ENCODE measurements at regions not wholly inside any gene's neighbourhood (a gene's known extent, or its start where the extent isn't known, plus 50 kb on each side); places are given as distances from the start of the nearest gene placed in this dataset.
A peak's percentile ranks its signal among the peaks of the same experiment; 100 is the strongest.

GRCh38 chr1:217140041-217140901 is 417.0 kb upstream of the ESRRG start:
- H3K27me3 ChIP-seq (ENCODE audit: control insufficient read depth, insufficient read depth, low read length), result peaks cover 51% of the 10 kb centered on the region

GRCh38 chr1:217139513-217139912 is 416.3 kb upstream of the ESRRG start:
- Histone ChIP-seq H3K36me3 (ENCODE audit: control insufficient read depth, insufficient read depth, low read length) (no peaks in the 10 kb centered on the region), H3K27me3 (ENCODE audit: control insufficient read depth, insufficient read depth, low read length) (peaks cover 58% of the 10 kb centered on the region), H3K4me1 (ENCODE audit: control insufficient read depth, insufficient read depth, low read length) (peaks cover 12% of the 10 kb centered on the region), H3K27ac (ENCODE audit: low read length) (no peak overlapping the region), H3K9me3 (ENCODE audit: control insufficient read depth, insufficient read depth, low read length) (no peaks in the 10 kb centered on the region), H3K4me3 (ENCODE audit: low read length) (peak overlapping the region; percentile 7; the same call in 1 of the 2 replicates)
- WGBS (ENCODE audit: insufficient coverage, insufficient read length), result no CpG with 5 or more reads among the region's 29 CpGs
- DNase-seq (ENCODE audit: low read depth, low spot score), result no peak

More at GRCh38 chr1:217140041-217140901, 417.0 kb upstream of the ESRRG start:
- Histone ChIP-seq H3K4me1 (ENCODE audit: control insufficient read depth, insufficient read depth, low read length) (peaks cover 11% of the 10 kb centered on the region), H3K36me3 (ENCODE audit: control insufficient read depth, insufficient read depth, low read length) (no peaks in the 10 kb centered on the region), H3K27ac (ENCODE audit: low read length) (no peak overlapping the region), H3K9me3 (ENCODE audit: control insufficient read depth, insufficient read depth, low read length) (no peaks in the 10 kb centered on the region), H3K4me3 (ENCODE audit: low read length) (peak overlapping the region; percentile 7; the same call in 1 of the 2 replicates)
- WGBS (ENCODE audit: insufficient coverage, insufficient read length), result no CpG with 5 or more reads among the region's 30 CpGs
- no peak for DNase-seq (ENCODE audit: low read depth, low spot score)

- Histone ChIP-seq H3K27me3 (ENCODE audit: control insufficient read depth, insufficient read depth, low read length) (peaks cover 64% of the 10 kb centered on the region), H3K4me3 (ENCODE audit: low read length) (no peak overlapping the region), H3K27ac (ENCODE audit: low read length) (no peak overlapping the region), H3K9me3 (ENCODE audit: control insufficient read depth, insufficient read depth, low read length) (no peaks in the 10 kb centered on the region), H3K4me1 (ENCODE audit: control insufficient read depth, insufficient read depth, low read length) (peaks cover 12% of the 10 kb centered on the region), H3K36me3 (ENCODE audit: control insufficient read depth, insufficient read depth, low read length) (no peaks in the 10 kb centered on the region)
- no CpG with 5 or more reads among the region's 12 CpGs for WGBS (ENCODE audit: insufficient coverage, insufficient read length)
- DNase-seq (ENCODE audit: low read depth, low spot score), result no peak
Measured at GRCh38 chr1:217138799-217139466, 415.7 kb upstream of the ESRRG start.

- no peak for DNase-seq (ENCODE audit: low read depth, low spot score)
- Histone ChIP-seq H3K27ac (ENCODE audit: low read length) (no peak overlapping the region), H3K4me3 (ENCODE audit: low read length) (no peak overlapping the region; the same call in 1 of the 2 replicates), H3K36me3 (ENCODE audit: control insufficient read depth, insufficient read depth, low read length) (no peaks in the 10 kb centered on the region), H3K9me3 (ENCODE audit: control insufficient read depth, insufficient read depth, low read length) (no peaks in the 10 kb centered on the region), H3K4me1 (ENCODE audit: control insufficient read depth, insufficient read depth, low read length) (peaks cover 12% of the 10 kb centered on the region), H3K27me3 (ENCODE audit: control insufficient read depth, insufficient read depth, low read length) (peaks cover 70% of the 10 kb centered on the region)
- WGBS (ENCODE audit: insufficient coverage, insufficient read length), result no CpG with 5 or more reads among the region's 29 CpGs
Measured at GRCh38 chr1:217138173-217138765, 415.0 kb upstream of the ESRRG start.

- Histone ChIP-seq H3K27ac (ENCODE audit: low read length) (no peak overlapping the region), H3K4me3 (ENCODE audit: low read length) (peak overlapping the region; percentile 1; the same call in 1 of the 2 replicates), H3K9me3 (ENCODE audit: control insufficient read depth, insufficient read depth, low read length) (no peaks in the 10 kb centered on the region), H3K36me3 (ENCODE audit: control insufficient read depth, insufficient read depth, low read length) (no peaks in the 10 kb centered on the region), H3K27me3 (ENCODE audit: control insufficient read depth, insufficient read depth, low read length) (peaks cover 79% of the 10 kb centered on the region), H3K4me1 (ENCODE audit: control insufficient read depth, insufficient read depth, low read length) (peaks cover 12% of the 10 kb centered on the region)
- no CpG with 5 or more reads among the region's 53 CpGs for WGBS (ENCODE audit: insufficient coverage, insufficient read length)
- DNase-seq (ENCODE audit: low read depth, low spot score), result no peak
Measured at GRCh38 chr1:217137210-217137881, 414.1 kb upstream of the ESRRG start.

- Histone ChIP-seq H3K4me3 (ENCODE audit: low read length) (peak overlapping the region; percentile 1; the same call in 1 of the 2 replicates), H3K27ac (ENCODE audit: low read length) (no peak overlapping the region), H3K4me1 (ENCODE audit: control insufficient read depth, insufficient read depth, low read length) (peaks cover 12% of the 10 kb centered on the region), H3K27me3 (ENCODE audit: control insufficient read depth, insufficient read depth, low read length) (peaks cover 84% of the 10 kb centered on the region), H3K36me3 (ENCODE audit: control insufficient read depth, insufficient read depth, low read length) (no peaks in the 10 kb centered on the region), H3K9me3 (ENCODE audit: control insufficient read depth, insufficient read depth, low read length) (no peaks in the 10 kb centered on the region)
- no CpG with 5 or more reads among the region's 11 CpGs for WGBS (ENCODE audit: insufficient coverage, insufficient read length)
- no peak for DNase-seq (ENCODE audit: low read depth, low spot score)
Measured at GRCh38 chr1:217136895-217137205, 413.6 kb upstream of the ESRRG start.

- Histone ChIP-seq H3K36me3 (ENCODE audit: control insufficient read depth, insufficient read depth, low read length) (no peaks in the 10 kb centered on the region), H3K4me1 (ENCODE audit: control insufficient read depth, insufficient read depth, low read length) (peaks cover 12% of the 10 kb centered on the region), H3K27me3 (ENCODE audit: control insufficient read depth, insufficient read depth, low read length) (peaks cover 89% of the 10 kb centered on the region), H3K9me3 (ENCODE audit: control insufficient read depth, insufficient read depth, low read length) (no peaks in the 10 kb centered on the region), H3K4me3 (ENCODE audit: low read length) (peak overlapping the region; percentile 1; the same call in 1 of the 2 replicates), H3K27ac (ENCODE audit: low read length) (no peak overlapping the region)
- DNase-seq (ENCODE audit: low read depth, low spot score), result no peak
- no CpG with 5 or more reads among the region's 36 CpGs for WGBS (ENCODE audit: insufficient coverage, insufficient read length)
Measured at GRCh38 chr1:217135987-217136894, 413.0 kb upstream of the ESRRG start.

- no CpG with 5 or more reads among the region's 32 CpGs for WGBS (ENCODE audit: insufficient coverage, insufficient read length)
- Histone ChIP-seq H3K4me1 (ENCODE audit: control insufficient read depth, insufficient read depth, low read length) (peaks cover 9% of the 10 kb centered on the region), H3K27ac (ENCODE audit: low read length) (no peak overlapping the region), H3K4me3 (ENCODE audit: low read length) (peak overlapping the region; percentile 50; the same call in 1 of the 2 replicates), H3K27me3 (ENCODE audit: control insufficient read depth, insufficient read depth, low read length) (peaks cover 85% of the 10 kb centered on the region), H3K9me3 (ENCODE audit: control insufficient read depth, insufficient read depth, low read length) (no peaks in the 10 kb centered on the region), H3K36me3 (ENCODE audit: control insufficient read depth, insufficient read depth, low read length) (no peaks in the 10 kb centered on the region)
- no peak for DNase-seq (ENCODE audit: low read depth, low spot score)
Measured at GRCh38 chr1:217135569-217135915, 412.3 kb upstream of the ESRRG start.

- DNase-seq (ENCODE audit: low read depth, low spot score), result no peak
- Histone ChIP-seq H3K27me3 (ENCODE audit: control insufficient read depth, insufficient read depth, low read length) (peaks cover 82% of the 10 kb centered on the region), H3K27ac (ENCODE audit: low read length) (no peak overlapping the region), H3K4me3 (ENCODE audit: low read length) (peak overlapping the region; percentile 50; the same call in 1 of the 2 replicates), H3K9me3 (ENCODE audit: control insufficient read depth, insufficient read depth, low read length) (no peaks in the 10 kb centered on the region), H3K36me3 (ENCODE audit: control insufficient read depth, insufficient read depth, low read length) (no peaks in the 10 kb centered on the region), H3K4me1 (ENCODE audit: control insufficient read depth, insufficient read depth, low read length) (peaks cover 8% of the 10 kb centered on the region)
- no CpG with 5 or more reads among the region's 49 CpGs for WGBS (ENCODE audit: insufficient coverage, insufficient read length)
Measured at GRCh38 chr1:217134857-217135568, 411.8 kb upstream of the ESRRG start.

Data from iPS DF 6.9 (cell line).